GM19372 (cell line): ENCODE measurements at regions not wholly inside any gene's neighbourhood (a gene's known extent, or its start where the extent isn't known, plus 50 kb on each side); places are given as distances from the start of the nearest gene placed in this dataset.
"Not testable (repeated sequence)": the region's sequence is repeated elsewhere in the genome, so short reads cannot be mapped to it uniquely, and the experiment has no call there.

Experiments used
- ATAC-seq: cut with Tn5 transposase; IDR thresholded peaks from one replicate; pipeline ENCODE4 v1.9.1; 2021; ENCODE audit warnings: mild to moderate bottlenecking, low read depth, moderate library complexity; ENCODE audit not compliant: unreplicated experiment

- ATAC-seq: no peak
These were observed 1719.3 kb downstream of the HACE1 start for GRCh38 chr6:103140308-103141027.

GRCh38 chr6:103139377-103139776, 1720.3 kb downstream of the HACE1 start:
- no peak for ATAC-seq

- no peak for ATAC-seq
These were observed 1731.0 kb downstream of the GRIK2 start for GRCh38 chr6:103124471-103124870.

GRCh38 chr6:103122766-103123601, 1729.5 kb downstream of the GRIK2 start:
- no peak for ATAC-seq

GRCh38 chr6:103119056-103119455, 1725.5 kb downstream of the GRIK2 start:
- no peak for ATAC-seq

GRCh38 chr6:103114582-103114981, 1721.1 kb downstream of the GRIK2 start:
- ATAC-seq: no peak

GRCh38 chr6:103113416-103113815, 1719.9 kb downstream of the GRIK2 start:
- no peak for ATAC-seq

GRCh38 chr6:103107985-103108384, 1714.5 kb downstream of the GRIK2 start:
- ATAC-seq: no peak

- no peak for ATAC-seq
These were observed 1712.2 kb downstream of the GRIK2 start for GRCh38 chr6:103105686-103106085.

GRCh38 chr6:103101267-103101666, 1707.8 kb downstream of the GRIK2 start:
- no peak for ATAC-seq

- ATAC-seq: not testable (repeated sequence)
These were observed 1698.9 kb downstream of the GRIK2 start for GRCh38 chr6:103092414-103092813.

GRCh38 chr6:103085801-103086200, 1692.3 kb downstream of the GRIK2 start:
- no peak for ATAC-seq

GRCh38 chr6:103081876-103082630, 1688.5 kb downstream of the GRIK2 start:
- ATAC-seq: no peak

- no peak for ATAC-seq
These were observed 1687.6 kb downstream of the GRIK2 start for GRCh38 chr6:103081126-103081525.

GRCh38 chr6:103080497-103080896, 1687.0 kb downstream of the GRIK2 start:
- no peak for ATAC-seq

- peak; percentile 91 for ATAC-seq
These were observed 1686.4 kb downstream of the GRIK2 start for GRCh38 chr6:103079867-103080266.

GRCh38 chr6:103062136-103062535, 1668.6 kb downstream of the GRIK2 start:
- no peak for ATAC-seq

- no peak for ATAC-seq
These were observed 1654.1 kb downstream of the GRIK2 start for GRCh38 chr6:103047567-103047966.

- ATAC-seq: no peak
These were observed 1648.8 kb downstream of the GRIK2 start for GRCh38 chr6:103042336-103042735.

GRCh38 chr6:103036846-103037245, 1643.3 kb downstream of the GRIK2 start:
- ATAC-seq: no peak
